HEK293 (cell line): ENCODE measurements at regions not wholly inside any gene's neighbourhood (a gene's known extent, or its start where the extent isn't known, plus 50 kb on each side); places are given as distances from the start of the nearest gene placed in this dataset.

Experiments used
- CTCF ChIA-PET: fragments of 350-600 bp; formaldehyde crosslinking; extraction: SDS; loops from one replicate; lab custom pipeline; 2021; ENCODE audit warnings: antibody characterized with exemption; lab: Yijun Ruan, JAX
- POLR2A ChIA-PET: fragments of 300-600 bp; formaldehyde crosslinking; extraction: SDS; loops from one replicate; lab custom pipeline; 2020; ENCODE audit warnings: antibody characterized with exemption, inconsistent platforms; lab: Yijun Ruan, JAX
- H3K27ac ChIP-seq: fragments of 200-500 bp; sonication (Bioruptor generic); 2 replicates; pipeline ENCODE4 v1.5.1; 2014; ENCODE audit warnings: low read depth, low read length, control low read depth, inconsistent platforms; ENCODE audit errors: extremely low read depth
- H3K36me3 ChIP-seq, 2 experiments: fragments of 200-500 bp in 1 of 2; sonication (Bioruptor generic) in 1 of 2; 1 replicate in 1 of 2; 2 replicates in 1 of 2; pipeline ENCODE4 v1.5.1; 2014 to 2017; ENCODE audit warnings: inconsistent platforms in 2 of 2, low read length in 2 of 2; ENCODE audit not compliant: control insufficient read depth in 2 of 2, insufficient read depth in 1 of 2
- H3K4me1 ChIP-seq: fragments of 200-500 bp; sonication (Bioruptor generic); 2 replicates; pipeline ENCODE4 v1.5.1; 2014; ENCODE audit warnings: mild to moderate bottlenecking, low read length, inconsistent platforms; ENCODE audit not compliant: control insufficient read depth, insufficient read depth
- H3K4me3 ChIP-seq: 2 replicates; pipeline ENCODE4 v1.5.1; 2011; ENCODE audit warnings: low read depth, mild to moderate bottlenecking, control low read depth, low read length, moderate library complexity
- H3K9me3 ChIP-seq: fragments of 200-500 bp; sonication (Bioruptor generic); 2 replicates; pipeline ENCODE4 v1.5.1; 2014; ENCODE audit warnings: low read depth, low read length, inconsistent platforms; ENCODE audit not compliant: control insufficient read depth, insufficient read depth
- CTCF ChIP-seq: fragments of 450-650 bp; formaldehyde crosslinking; IDR thresholded peaks from 2 replicates; pipeline ENCODE4 v1.5.1; 2016; ENCODE audit warnings: missing biosample characterization, missing genetic modification characterization
- EGR2 ChIP-seq: fragments of 450-650 bp; formaldehyde crosslinking; IDR thresholded peaks from 2 replicates; pipeline ENCODE4 v1.5.1; 2016; ENCODE audit warnings: low read depth, missing biosample characterization, missing genetic modification characterization
- GFI1B ChIP-seq: fragments of 450-650 bp; formaldehyde crosslinking; IDR thresholded peaks from 2 replicates; pipeline ENCODE4 v1.5.1; 2016; ENCODE audit warnings: missing biosample characterization, missing genetic modification characterization
- GLI4 ChIP-seq: fragments of 450-650 bp; formaldehyde crosslinking; IDR thresholded peaks from 2 replicates; pipeline ENCODE4 v1.5.1; 2016; ENCODE audit warnings: missing biosample characterization, missing genetic modification characterization
- HOXA7 ChIP-seq: sonication (generic); formaldehyde crosslinking; IDR thresholded peaks from 2 replicates; pipeline ENCODE4 v1.8.1; 2022; ENCODE audit warnings: missing genetic modification reagents, borderline replicate concordance
- HOXD13 ChIP-seq: sonication (generic); formaldehyde crosslinking; IDR thresholded peaks from 2 replicates; pipeline ENCODE4 v1.8.0; 2022; ENCODE audit warnings: missing genetic modification reagents, borderline replicate concordance
- KLF1 ChIP-seq: fragments of 450-650 bp; formaldehyde crosslinking; IDR thresholded peaks from 2 replicates; pipeline ENCODE4 v1.5.1; 2016; ENCODE audit warnings: missing biosample characterization, missing genetic modification characterization
- MYNN ChIP-seq: fragments of 450-650 bp; formaldehyde crosslinking; IDR thresholded peaks from 2 replicates; pipeline ENCODE4 v1.5.1; 2016; ENCODE audit warnings: missing biosample characterization, missing genetic modification characterization, borderline replicate concordance
- SETDB1 ChIP-seq: IDR thresholded peaks from one replicate; pipeline ENCODE4 v1.6.1; 2017; ENCODE audit warnings: mild to moderate bottlenecking, low read length, moderate library complexity, mixed read lengths; ENCODE audit not compliant: insufficient read length
- ZBTB1 ChIP-seq: fragments of 450-650 bp; formaldehyde crosslinking; IDR thresholded peaks from 2 replicates; pipeline ENCODE4 v1.5.1; 2016; ENCODE audit warnings: missing biosample characterization, missing genetic modification characterization
- ZBTB21 ChIP-seq: fragments of 450-650 bp; formaldehyde crosslinking; IDR thresholded peaks from 2 replicates; pipeline ENCODE4 v1.5.1; 2017; ENCODE audit warnings: missing biosample characterization, missing genetic modification characterization
- ZBTB26 ChIP-seq: fragments of 450-650 bp; formaldehyde crosslinking; optimal IDR thresholded peaks from 2 replicates; pipeline ENCODE3; 2016; ENCODE audit warnings: missing biosample characterization, mild to moderate bottlenecking, missing genetic modification characterization
- ZBTB7A ChIP-seq: fragments of 450-650 bp; formaldehyde crosslinking; IDR thresholded peaks from 2 replicates; pipeline ENCODE4 v1.5.1; 2016; ENCODE audit warnings: low read depth, missing biosample characterization, missing genetic modification characterization
- ZBTB8A ChIP-seq: fragments of 450-650 bp; formaldehyde crosslinking; IDR thresholded peaks from 2 replicates; pipeline ENCODE4 v1.5.1; 2016; ENCODE audit warnings: missing biosample characterization, missing genetic modification characterization
- ZFHX2 ChIP-seq: fragments of 450-650 bp; formaldehyde crosslinking; conservative IDR thresholded peaks from 2 replicates; pipeline ENCODE4 v1.5.1; 2016; ENCODE audit warnings: missing biosample characterization, missing genetic modification characterization
- ZFP41 ChIP-seq: fragments of 450-650 bp; formaldehyde crosslinking; IDR thresholded peaks from 2 replicates; pipeline ENCODE4 v1.5.1; 2016; ENCODE audit warnings: missing biosample characterization, missing genetic modification characterization, borderline replicate concordance
- ZNF132 ChIP-seq: fragments of 450-650 bp; formaldehyde crosslinking; IDR thresholded peaks from 2 replicates; pipeline ENCODE4 v1.5.1; 2017; ENCODE audit warnings: missing biosample characterization, missing genetic modification characterization, borderline replicate concordance
- ZNF174 ChIP-seq: fragments of 450-650 bp; formaldehyde crosslinking; IDR thresholded peaks from 2 replicates; pipeline ENCODE4 v1.5.0; 2017; ENCODE audit warnings: missing biosample characterization, mild to moderate bottlenecking, missing genetic modification characterization
- ZNF223 ChIP-seq: fragments of 450-650 bp; formaldehyde crosslinking; IDR thresholded peaks from 2 replicates; pipeline ENCODE4 v1.5.1; 2016; ENCODE audit warnings: missing biosample characterization, missing genetic modification characterization
- ZNF23 ChIP-seq: fragments of 450-650 bp; formaldehyde crosslinking; IDR thresholded peaks from 2 replicates; pipeline ENCODE4 v1.5.1; 2016; ENCODE audit warnings: missing biosample characterization, missing genetic modification characterization, borderline replicate concordance
- ZNF239 ChIP-seq: fragments of 450-650 bp; formaldehyde crosslinking; IDR thresholded peaks from 2 replicates; pipeline ENCODE4 v1.5.1; 2016; ENCODE audit warnings: missing biosample characterization, missing genetic modification characterization
- ZNF354C ChIP-seq: fragments of 450-650 bp; formaldehyde crosslinking; IDR thresholded peaks from 2 replicates; pipeline ENCODE4 v1.5.1; 2016; ENCODE audit warnings: missing biosample characterization, missing genetic modification characterization, low read depth, borderline replicate concordance
- ZNF391 ChIP-seq: fragments of 450-650 bp; formaldehyde crosslinking; IDR thresholded peaks from 2 replicates; pipeline ENCODE4 v1.5.1; 2016; ENCODE audit warnings: low read depth, missing biosample characterization, missing genetic modification characterization, borderline replicate concordance
- ZNF473 ChIP-seq: fragments of 450-650 bp; formaldehyde crosslinking; IDR thresholded peaks from 2 replicates; pipeline ENCODE4 v1.5.1; 2017; ENCODE audit warnings: missing biosample characterization, missing genetic modification characterization
- ZNF48 ChIP-seq: fragments of 450-650 bp; formaldehyde crosslinking; IDR thresholded peaks from 2 replicates; pipeline ENCODE4 v1.5.1; 2016; ENCODE audit warnings: missing biosample characterization, missing genetic modification characterization
- ZNF514 ChIP-seq: fragments of 450-650 bp; formaldehyde crosslinking; IDR thresholded peaks from 2 replicates; pipeline ENCODE4 v1.5.1; 2016; ENCODE audit warnings: missing biosample characterization, missing genetic modification characterization
- ZNF530 ChIP-seq: fragments of 450-650 bp; formaldehyde crosslinking; IDR thresholded peaks from 2 replicates; pipeline ENCODE4 v1.5.1; 2016; ENCODE audit warnings: low read depth, missing biosample characterization, missing genetic modification characterization
- ZNF549 ChIP-seq: fragments of 450-650 bp; IDR thresholded peaks from 2 replicates; pipeline ENCODE4 v1.5.1; 2018; ENCODE audit warnings: missing biosample characterization, missing genetic modification characterization, mild to moderate bottlenecking, inconsistent platforms, moderate library complexity
- ZNF561 ChIP-seq: fragments of 450-650 bp; IDR thresholded peaks from 2 replicates; pipeline ENCODE4 v1.5.1; 2018; ENCODE audit warnings: missing biosample characterization, missing genetic modification characterization, borderline replicate concordance
- ZNF645 ChIP-seq: fragments of 450-650 bp; formaldehyde crosslinking; IDR thresholded peaks from 2 replicates; pipeline ENCODE4; 2016; ENCODE audit warnings: missing biosample characterization, missing genetic modification characterization
- ZSCAN30 ChIP-seq: fragments of 450-650 bp; IDR thresholded peaks from 2 replicates; pipeline ENCODE4 v1.5.1; 2018; ENCODE audit warnings: missing biosample characterization, mild to moderate bottlenecking, missing genetic modification characterization, moderate library complexity

GRCh38 chr5:87791869-87792268, 379.1 kb upstream of the CCNH start:
- no peaks in the 10 kb centered on the region; the same call in 1 of the 2 replicates for H3K4me1 ChIP-seq
- H3K9me3 ChIP-seq = no peaks in the 10 kb centered on the region
- ChIA-PET POLR2A (no interaction called here), CTCF (interaction anchor here (1.5 kb wide), 1 partner anchor 11 kb away, joined by 5 read pairs; no protein-coding TSS in a partner anchor)
- H3K4me3 ChIP-seq = no peak overlapping the region
- no peak overlapping the region for H3K27ac ChIP-seq
- H3K36me3 ChIP-seq = no peaks in the 10 kb centered on the region
- no peak for TF ChIP-seq HOXD13 (CRISPR knock-in tag)
- no peak for TF ChIP-seq ZSCAN30 (tag by site-specific recombination)
- no peak for TF ChIP-seq ZNF239 (tag by site-specific recombination)
- TF ChIP-seq MYNN (tag by site-specific recombination) = no peak
- TF ChIP-seq ZNF174 (tag by site-specific recombination) = no peak
- no peak for TF ChIP-seq ZNF391 (tag by site-specific recombination)
- no peak for TF ChIP-seq ZNF561
- TF ChIP-seq ZBTB1 (tag by site-specific recombination) = no peak
- TF ChIP-seq ZBTB26 = no peak
- no peak for TF ChIP-seq ZNF645
- TF ChIP-seq ZNF223 (tag by site-specific recombination) = no peak
- no peak for TF ChIP-seq ZBTB7A (tag by site-specific recombination)
- no peak for TF ChIP-seq EGR2 (tag by site-specific recombination)
- no peak for TF ChIP-seq ZNF23 (tag by site-specific recombination)
- TF ChIP-seq KLF1 (tag by site-specific recombination) = no peak
- TF ChIP-seq ZNF48 (tag by site-specific recombination) = no peak
- TF ChIP-seq ZFHX2 (tag by site-specific recombination) = no peak
- no peak for TF ChIP-seq GFI1B (tag by site-specific recombination)
- no peak for TF ChIP-seq HOXA7 (CRISPR knock-in tag)
- TF ChIP-seq, all 188 proteins: peak for 0

- H3K9me3 ChIP-seq = no peaks in the 10 kb centered on the region
- no peaks in the 10 kb centered on the region for H3K36me3 ChIP-seq
- no peaks in the 10 kb centered on the region; the same call in 1 of the 2 replicates for H3K4me1 ChIP-seq
- H3K4me3 ChIP-seq = no peak overlapping the region
- POLR2A ChIA-PET = no interaction called here
- CTCF ChIA-PET = interaction anchor here (0.9 kb wide), 1 partner anchor 10 kb away, joined by 3 read pairs; no protein-coding TSS in a partner anchor
- TF ChIP-seq CTCF (tag by site-specific recombination) (no peak), ZNF530 (no peak), ZBTB1 (tag by site-specific recombination) (no peak), ZNF473 (tag by site-specific recombination) (no peak), ZNF549 (tag by site-specific recombination) (no peak), ZNF354C (tag by site-specific recombination) (no peak), ZFP41 (tag by site-specific recombination) (no peak), ZNF132 (no peak), ZBTB21 (tag by site-specific recombination) (no peak), ZBTB8A (no peak), SETDB1 (no peak), GLI4 (tag by site-specific recombination) (no peak), ZNF514 (no peak)
- H3K27ac ChIP-seq = no peak overlapping the region
Observed at GRCh38 chr5:87788416-87788815, 375.7 kb upstream of the CCNH start.
